IPS-15b (cell line): ENCODE measurements at regions not wholly inside any gene's neighbourhood (a gene's known extent, or its start where the extent isn't known, plus 50 kb on each side); places are given as distances from the start of the nearest gene placed in this dataset.

Experiments
- H3K27me3 ChIP-seq: one replicate; pipeline ENCODE4 v1.6.1; 2013; ENCODE audit warnings: low read length; ENCODE audit not compliant: control insufficient read depth, insufficient read depth
- H3K36me3 ChIP-seq: one replicate; pipeline ENCODE4 v1.6.1; 2013; ENCODE audit warnings: low read length; ENCODE audit not compliant: control insufficient read depth, insufficient read depth
- H3K4me1 ChIP-seq: one replicate; pipeline ENCODE4 v1.6.1; 2013; ENCODE audit warnings: mild to moderate bottlenecking, low read length; ENCODE audit not compliant: control insufficient read depth, insufficient read depth
- H3K4me3 ChIP-seq: one replicate; pipeline ENCODE4 v1.5.1; 2013; ENCODE audit warnings: low read depth, low read length
- H3K9ac ChIP-seq: one replicate; pipeline ENCODE4 v1.6.1; 2013; ENCODE audit warnings: low read depth, mild to moderate bottlenecking, low read length
- H3K9me3 ChIP-seq: one replicate; pipeline ENCODE4 v1.6.1; 2013; ENCODE audit warnings: mild to moderate bottlenecking, low read length; ENCODE audit not compliant: control insufficient read depth, insufficient read depth

- Histone ChIP-seq H3K4me1 (no peaks in the 10 kb centered on the region), H3K9me3 (no peaks in the 10 kb centered on the region), H3K27me3 (no peaks in the 10 kb centered on the region), H3K36me3 (no peaks in the 10 kb centered on the region), H3K4me3 (no peak overlapping the region), H3K9ac (no peak overlapping the region)
These were observed 480.2 kb upstream of the ATP2B1 start for GRCh38 chr12:90188857-90189256.

GRCh38 chr12:90183201-90183600 lies 474.6 kb upstream of the ATP2B1 start:
- Histone ChIP-seq H3K36me3 (no peaks in the 10 kb centered on the region), H3K9ac (no peak overlapping the region), H3K4me1 (no peaks in the 10 kb centered on the region), H3K9me3 (no peaks in the 10 kb centered on the region), H3K4me3 (no peak overlapping the region), H3K27me3 (no peaks in the 10 kb centered on the region)

- no peaks in the 10 kb centered on the region for H3K27me3 ChIP-seq
- H3K4me1 ChIP-seq = no peaks in the 10 kb centered on the region
- H3K36me3 ChIP-seq = no peaks in the 10 kb centered on the region
- no peaks in the 10 kb centered on the region for H3K9me3 ChIP-seq
- H3K4me3 ChIP-seq = no peak overlapping the region
- no peak overlapping the region for H3K9ac ChIP-seq
These were observed 472.6 kb upstream of the ATP2B1 start for GRCh38 chr12:90181216-90181615.

- H3K9me3 ChIP-seq = no peaks in the 10 kb centered on the region
- no peak overlapping the region for H3K4me3 ChIP-seq
- H3K36me3 ChIP-seq = no peaks in the 10 kb centered on the region
- H3K9ac ChIP-seq = no peak overlapping the region
- H3K4me1 ChIP-seq = no peaks in the 10 kb centered on the region
- no peaks in the 10 kb centered on the region for H3K27me3 ChIP-seq
These were observed 466.3 kb upstream of the ATP2B1 start for GRCh38 chr12:90174956-90175355.

- Histone ChIP-seq H3K4me1 (no peaks in the 10 kb centered on the region), H3K9me3 (no peaks in the 10 kb centered on the region)
These were observed 465.5 kb upstream of the ATP2B1 start for GRCh38 chr12:90174198-90174510.

GRCh38 chr12:90173499-90174197 lies 465.0 kb upstream of the ATP2B1 start:
- H3K4me3 ChIP-seq = no peak overlapping the region
- no peak overlapping the region for H3K9ac ChIP-seq
- H3K36me3 ChIP-seq = no peaks in the 10 kb centered on the region
- H3K9me3 ChIP-seq = no peaks in the 10 kb centered on the region
- H3K4me1 ChIP-seq = no peaks in the 10 kb centered on the region
- H3K27me3 ChIP-seq = no peaks in the 10 kb centered on the region

More at GRCh38 chr12:90174198-90174510, 465.5 kb upstream of the ATP2B1 start:
- H3K36me3 ChIP-seq = no peaks in the 10 kb centered on the region
- H3K9ac ChIP-seq = no peak overlapping the region
- H3K27me3 ChIP-seq = no peaks in the 10 kb centered on the region
- H3K4me3 ChIP-seq = no peak overlapping the region

- Histone ChIP-seq H3K36me3 (no peaks in the 10 kb centered on the region), H3K9me3 (no peaks in the 10 kb centered on the region), H3K4me1 (no peaks in the 10 kb centered on the region), H3K9ac (no peak overlapping the region), H3K4me3 (no peak overlapping the region), H3K27me3 (no peaks in the 10 kb centered on the region)
These were observed 463.9 kb upstream of the ATP2B1 start for GRCh38 chr12:90172524-90172923.

- Histone ChIP-seq H3K9me3 (no peaks in the 10 kb centered on the region), H3K9ac (no peak overlapping the region), H3K36me3 (no peaks in the 10 kb centered on the region)
These were observed 462.1 kb upstream of the ATP2B1 start for GRCh38 chr12:90170740-90171139.

GRCh38 chr12:90167518-90168208 lies 459.0 kb upstream of the ATP2B1 start:
- Histone ChIP-seq H3K27me3 (no peaks in the 10 kb centered on the region), H3K36me3 (no peaks in the 10 kb centered on the region), H3K9me3 (no peaks in the 10 kb centered on the region), H3K4me1 (no peaks in the 10 kb centered on the region), H3K4me3 (no peak overlapping the region), H3K9ac (no peak overlapping the region)

More at GRCh38 chr12:90170740-90171139, 462.1 kb upstream of the ATP2B1 start:
- Histone ChIP-seq H3K4me1 (no peaks in the 10 kb centered on the region), H3K27me3 (no peaks in the 10 kb centered on the region), H3K4me3 (no peak overlapping the region)

- H3K4me3 ChIP-seq = no peak overlapping the region
- H3K36me3 ChIP-seq = no peaks in the 10 kb centered on the region
- no peaks in the 10 kb centered on the region for H3K27me3 ChIP-seq
- no peak overlapping the region for H3K9ac ChIP-seq
- H3K4me1 ChIP-seq = no peaks in the 10 kb centered on the region
- H3K9me3 ChIP-seq = no peaks in the 10 kb centered on the region
These were observed 458.0 kb upstream of the ATP2B1 start for GRCh38 chr12:90166671-90167070.

GRCh38 chr12:90166012-90166411 lies 457.4 kb upstream of the ATP2B1 start:
- no peak overlapping the region for H3K4me3 ChIP-seq

GRCh38 chr12:90163975-90164374 lies 455.3 kb upstream of the ATP2B1 start:
- no peaks in the 10 kb centered on the region for H3K27me3 ChIP-seq
- no peaks in the 10 kb centered on the region for H3K9me3 ChIP-seq
- no peak overlapping the region for H3K4me3 ChIP-seq
- H3K9ac ChIP-seq = no peak overlapping the region
- no peaks in the 10 kb centered on the region for H3K4me1 ChIP-seq
- H3K36me3 ChIP-seq = no peaks in the 10 kb centered on the region

More at GRCh38 chr12:90166012-90166411, 457.4 kb upstream of the ATP2B1 start:
- no peaks in the 10 kb centered on the region for H3K36me3 ChIP-seq
- no peaks in the 10 kb centered on the region for H3K9me3 ChIP-seq
- H3K4me1 ChIP-seq = no peaks in the 10 kb centered on the region
- H3K27me3 ChIP-seq = no peaks in the 10 kb centered on the region
- no peak overlapping the region for H3K9ac ChIP-seq
